PFSK-1 (cell line): ENCODE measurements at regions not wholly inside any gene's neighbourhood (a gene's known extent, or its start where the extent isn't known, plus 50 kb on each side); places are given as distances from the start of the nearest gene placed in this dataset.

ENCODE experiments used
- POLR2AphosphoS5 ChIP-seq: IDR thresholded peaks from 2 replicates; pipeline ENCODE4 v1.6.1; 2012; ENCODE audit warnings: low read depth, mild to moderate bottlenecking, control low read depth, low read length, moderate library complexity
- REST ChIP-seq, 2 experiments: IDR thresholded peaks; 2 replicates each; pipeline versions ENCODE4 v1.6.1 to v1.8.0; 2011 to 2012; ENCODE audit warnings: low read depth in 2 of 2, low read length in 2 of 2, control low read depth in 1 of 2, inconsistent platforms in 1 of 2, mild to moderate bottlenecking in 1 of 2, moderate library complexity in 1 of 2; ENCODE audit not compliant: insufficient read depth in 1 of 2
- SIN3A ChIP-seq: IDR thresholded peaks from 2 replicates; pipeline ENCODE4 v1.6.1; 2012; ENCODE audit warnings: mild to moderate bottlenecking, low read length, moderate library complexity, borderline replicate concordance; ENCODE audit not compliant: insufficient read depth

- TF ChIP-seq POLR2AphosphoS5 (no peak), SIN3A (no peak), REST (IDR thresholded peaks at IDR 0.05; ENCODE audit: insufficient read depth in 1 of 2, low read depth in 2 of 2, low read length in 2 of 2) (no peak)
Observed at GRCh38 chr12:127148318-127148717, 1118.7 kb upstream of the TMEM132C start.
